Panc1 (cell line): ENCODE measurements at regions not wholly inside any gene's neighbourhood (a gene's known extent, or its start where the extent isn't known, plus 50 kb on each side); places are given as distances from the start of the nearest gene placed in this dataset.
"Not testable (repeated sequence)": the region's sequence is repeated elsewhere in the genome, so short reads cannot be mapped to it uniquely, and the experiment has no call there.

Source experiments
- POLR2AphosphoS5 ChIP-seq: IDR thresholded peaks from 2 replicates; pipeline ENCODE4 v1.6.1; 2012; ENCODE audit warnings: mild to moderate bottlenecking, low read depth, low read length, moderate library complexity
- TCF7L2 ChIP-seq: IDR thresholded peaks from 2 replicates; pipeline ENCODE4 v1.6.1; 2011; ENCODE audit warnings: mild to moderate bottlenecking, low read depth, low read length, inconsistent platforms
- TF ChIP-seq, protein P1 (sequence below): fragments of 450-650 bp; IDR thresholded peaks from 2 replicates; pipeline ENCODE4 v1.5.1; 2017; ENCODE audit warnings: mild to moderate bottlenecking
- TF ChIP-seq, protein P2 (sequence below), 2 experiments: IDR thresholded peaks; 2 replicates each; pipeline ENCODE4 v1.6.1; 2011 to 2012; ENCODE audit warnings: low read depth in 2 of 2, control low read depth in 1 of 2, low read length in 1 of 2, mild to moderate bottlenecking in 1 of 2, moderate library complexity in 1 of 2; ENCODE audit not compliant: insufficient read depth in 1 of 2

GRCh38 chr3:18083273-18083590 is 340.8 kb upstream of the TBC1D5 start:
- TF ChIP-seq, protein P1, sequence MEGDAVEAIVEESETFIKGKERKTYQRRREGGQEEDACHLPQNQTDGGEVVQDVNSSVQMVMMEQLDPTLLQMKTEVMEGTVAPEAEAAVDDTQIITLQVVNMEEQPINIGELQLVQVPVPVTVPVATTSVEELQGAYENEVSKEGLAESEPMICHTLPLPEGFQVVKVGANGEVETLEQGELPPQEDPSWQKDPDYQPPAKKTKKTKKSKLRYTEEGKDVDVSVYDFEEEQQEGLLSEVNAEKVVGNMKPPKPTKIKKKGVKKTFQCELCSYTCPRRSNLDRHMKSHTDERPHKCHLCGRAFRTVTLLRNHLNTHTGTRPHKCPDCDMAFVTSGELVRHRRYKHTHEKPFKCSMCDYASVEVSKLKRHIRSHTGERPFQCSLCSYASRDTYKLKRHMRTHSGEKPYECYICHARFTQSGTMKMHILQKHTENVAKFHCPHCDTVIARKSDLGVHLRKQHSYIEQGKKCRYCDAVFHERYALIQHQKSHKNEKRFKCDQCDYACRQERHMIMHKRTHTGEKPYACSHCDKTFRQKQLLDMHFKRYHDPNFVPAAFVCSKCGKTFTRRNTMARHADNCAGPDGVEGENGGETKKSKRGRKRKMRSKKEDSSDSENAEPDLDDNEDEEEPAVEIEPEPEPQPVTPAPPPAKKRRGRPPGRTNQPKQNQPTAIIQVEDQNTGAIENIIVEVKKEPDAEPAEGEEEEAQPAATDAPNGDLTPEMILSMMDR, result not testable (repeated sequence)
- not testable (repeated sequence) for TF ChIP-seq POLR2AphosphoS5, TCF7L2
- TF ChIP-seq, protein P2, sequence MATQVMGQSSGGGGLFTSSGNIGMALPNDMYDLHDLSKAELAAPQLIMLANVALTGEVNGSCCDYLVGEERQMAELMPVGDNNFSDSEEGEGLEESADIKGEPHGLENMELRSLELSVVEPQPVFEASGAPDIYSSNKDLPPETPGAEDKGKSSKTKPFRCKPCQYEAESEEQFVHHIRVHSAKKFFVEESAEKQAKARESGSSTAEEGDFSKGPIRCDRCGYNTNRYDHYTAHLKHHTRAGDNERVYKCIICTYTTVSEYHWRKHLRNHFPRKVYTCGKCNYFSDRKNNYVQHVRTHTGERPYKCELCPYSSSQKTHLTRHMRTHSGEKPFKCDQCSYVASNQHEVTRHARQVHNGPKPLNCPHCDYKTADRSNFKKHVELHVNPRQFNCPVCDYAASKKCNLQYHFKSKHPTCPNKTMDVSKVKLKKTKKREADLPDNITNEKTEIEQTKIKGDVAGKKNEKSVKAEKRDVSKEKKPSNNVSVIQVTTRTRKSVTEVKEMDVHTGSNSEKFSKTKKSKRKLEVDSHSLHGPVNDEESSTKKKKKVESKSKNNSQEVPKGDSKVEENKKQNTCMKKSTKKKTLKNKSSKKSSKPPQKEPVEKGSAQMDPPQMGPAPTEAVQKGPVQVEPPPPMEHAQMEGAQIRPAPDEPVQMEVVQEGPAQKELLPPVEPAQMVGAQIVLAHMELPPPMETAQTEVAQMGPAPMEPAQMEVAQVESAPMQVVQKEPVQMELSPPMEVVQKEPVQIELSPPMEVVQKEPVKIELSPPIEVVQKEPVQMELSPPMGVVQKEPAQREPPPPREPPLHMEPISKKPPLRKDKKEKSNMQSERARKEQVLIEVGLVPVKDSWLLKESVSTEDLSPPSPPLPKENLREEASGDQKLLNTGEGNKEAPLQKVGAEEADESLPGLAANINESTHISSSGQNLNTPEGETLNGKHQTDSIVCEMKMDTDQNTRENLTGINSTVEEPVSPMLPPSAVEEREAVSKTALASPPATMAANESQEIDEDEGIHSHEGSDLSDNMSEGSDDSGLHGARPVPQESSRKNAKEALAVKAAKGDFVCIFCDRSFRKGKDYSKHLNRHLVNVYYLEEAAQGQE (IDR thresholded peaks at IDR 0.05; ENCODE audit: insufficient read depth in 1 of 2, low read depth in 2 of 2, low read length in 1 of 2), result not testable (repeated sequence)
